ENCODE measurements at regions not wholly inside any gene's neighbourhood (a gene's known extent, or its start where the extent isn't known, plus 50 kb on each side); places are given as distances from the start of the nearest gene placed in this dataset.

DNA sequence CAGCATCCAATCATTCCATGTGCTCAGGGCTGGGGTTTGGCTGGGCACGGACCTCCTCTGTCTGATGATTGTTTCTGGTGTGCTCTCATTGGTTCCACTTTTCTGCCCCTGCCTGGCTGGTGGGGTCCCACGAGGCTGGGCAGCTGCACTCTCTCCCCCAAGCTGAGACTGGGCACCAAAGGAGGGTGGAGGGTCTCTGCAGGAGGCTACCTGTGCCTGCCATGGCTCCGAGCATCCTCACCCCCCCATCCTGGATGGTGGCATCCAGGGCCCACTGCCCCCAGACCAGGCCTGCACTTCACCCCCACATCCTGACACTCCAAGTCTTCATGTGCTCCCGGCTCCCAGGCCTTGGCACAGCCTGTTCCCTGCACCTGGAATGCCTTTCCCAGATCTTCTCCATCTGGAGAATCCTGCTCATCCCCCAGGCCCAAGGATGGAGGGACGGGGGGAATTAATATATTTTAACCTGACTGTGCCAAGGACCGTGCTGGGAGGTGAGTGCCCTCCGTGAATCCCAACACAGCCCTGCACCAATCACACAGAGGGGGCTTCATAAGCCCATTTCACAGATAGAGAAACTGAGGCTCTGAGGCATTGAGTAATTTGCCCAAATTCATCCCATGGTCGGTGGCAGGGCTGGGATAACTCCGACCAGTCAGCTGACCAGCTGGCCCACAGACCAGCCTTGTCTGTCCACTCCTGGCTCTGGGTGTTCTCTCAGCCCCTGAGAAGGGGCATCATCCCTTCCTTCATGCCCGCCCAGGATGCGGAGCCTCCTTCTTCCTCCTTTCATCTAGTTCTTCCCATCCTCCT, 403.4 kb downstream of the MATN1 start (continued):
- TF ChIP-seq, protein P1, sequence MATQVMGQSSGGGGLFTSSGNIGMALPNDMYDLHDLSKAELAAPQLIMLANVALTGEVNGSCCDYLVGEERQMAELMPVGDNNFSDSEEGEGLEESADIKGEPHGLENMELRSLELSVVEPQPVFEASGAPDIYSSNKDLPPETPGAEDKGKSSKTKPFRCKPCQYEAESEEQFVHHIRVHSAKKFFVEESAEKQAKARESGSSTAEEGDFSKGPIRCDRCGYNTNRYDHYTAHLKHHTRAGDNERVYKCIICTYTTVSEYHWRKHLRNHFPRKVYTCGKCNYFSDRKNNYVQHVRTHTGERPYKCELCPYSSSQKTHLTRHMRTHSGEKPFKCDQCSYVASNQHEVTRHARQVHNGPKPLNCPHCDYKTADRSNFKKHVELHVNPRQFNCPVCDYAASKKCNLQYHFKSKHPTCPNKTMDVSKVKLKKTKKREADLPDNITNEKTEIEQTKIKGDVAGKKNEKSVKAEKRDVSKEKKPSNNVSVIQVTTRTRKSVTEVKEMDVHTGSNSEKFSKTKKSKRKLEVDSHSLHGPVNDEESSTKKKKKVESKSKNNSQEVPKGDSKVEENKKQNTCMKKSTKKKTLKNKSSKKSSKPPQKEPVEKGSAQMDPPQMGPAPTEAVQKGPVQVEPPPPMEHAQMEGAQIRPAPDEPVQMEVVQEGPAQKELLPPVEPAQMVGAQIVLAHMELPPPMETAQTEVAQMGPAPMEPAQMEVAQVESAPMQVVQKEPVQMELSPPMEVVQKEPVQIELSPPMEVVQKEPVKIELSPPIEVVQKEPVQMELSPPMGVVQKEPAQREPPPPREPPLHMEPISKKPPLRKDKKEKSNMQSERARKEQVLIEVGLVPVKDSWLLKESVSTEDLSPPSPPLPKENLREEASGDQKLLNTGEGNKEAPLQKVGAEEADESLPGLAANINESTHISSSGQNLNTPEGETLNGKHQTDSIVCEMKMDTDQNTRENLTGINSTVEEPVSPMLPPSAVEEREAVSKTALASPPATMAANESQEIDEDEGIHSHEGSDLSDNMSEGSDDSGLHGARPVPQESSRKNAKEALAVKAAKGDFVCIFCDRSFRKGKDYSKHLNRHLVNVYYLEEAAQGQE (IDR thresholded peaks at IDR 0.05; ENCODE audit: low read depth) = no peak
- no peak for TF ChIP-seq ZFX (IDR thresholded peaks at IDR 0.05)
- TF ChIP-seq EZH2 (IDR thresholded peaks at IDR 0.05) = no peak

DNA sequence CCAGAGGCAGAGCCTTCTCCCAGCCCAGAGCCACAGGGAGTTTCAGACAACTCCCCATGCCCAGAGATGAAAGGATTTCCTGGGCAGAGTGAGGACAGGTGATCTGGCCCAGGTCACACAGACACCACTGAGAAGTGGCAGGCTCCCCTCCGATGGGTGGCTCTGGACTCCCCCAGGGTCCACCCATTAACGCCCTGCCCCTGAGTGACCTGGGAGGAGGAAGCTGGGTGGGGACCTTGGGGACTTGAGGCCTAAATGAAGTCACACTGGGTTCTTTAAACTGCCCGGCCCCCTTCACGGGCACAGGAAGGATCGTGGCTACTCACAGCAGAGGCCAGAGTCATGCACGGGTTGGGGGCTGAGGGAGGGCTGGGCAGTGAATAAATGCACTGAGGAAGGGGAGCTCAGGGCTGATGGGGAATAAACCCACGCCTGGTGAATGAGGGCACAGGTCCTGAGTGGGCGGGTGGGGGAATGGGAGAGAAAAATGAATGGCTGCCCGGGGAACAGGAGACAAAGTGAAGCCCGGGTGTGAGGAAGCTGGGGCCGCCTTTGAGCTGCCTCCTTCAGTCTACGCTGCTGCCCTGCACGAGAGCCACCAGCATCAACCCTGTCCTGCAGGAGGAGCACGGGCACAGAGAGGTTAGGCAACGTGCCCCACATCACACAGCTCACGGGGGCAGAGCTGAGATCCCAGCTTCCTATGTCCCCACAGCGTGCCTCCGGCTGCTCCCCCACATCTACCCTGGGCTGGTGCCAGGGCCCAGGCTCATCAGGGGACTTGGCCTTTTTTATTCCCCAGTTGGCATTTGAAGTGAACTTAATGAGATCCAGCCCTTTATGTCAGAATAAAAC, 404.3 kb downstream of the MATN1 start:
- no peaks in the 10 kb centered on the region for H3K9me2 ChIP-seq (ENCODE audit: insufficient read depth)
- DNase-seq (ENCODE audit: low read depth, low spot score) = no peak
- no peak overlapping the region for H3K4me2 ChIP-seq (ENCODE audit: low read length)
- ChIA-PET CTCF (no interaction called here), POLR2A (no interaction called here), RAD21 (ENCODE audit: low non-redundant PET in 1 of 2, low total read pairs in 2 of 2, uncharacterized antibody in 2 of 2, unreplicated experiment in 2 of 2) (no interaction called here)
- H3K36me3 ChIP-seq (ENCODE audit: control insufficient read depth in 1 of 2, insufficient read depth in 2 of 2, low read length in 2 of 2) = no peaks in the 10 kb centered on the region
- no peak for ATAC-seq
- H2AFZ ChIP-seq (ENCODE audit: low read depth, low read length, poor library complexity, severe bottlenecking) = no peak overlapping the region
- no peaks in the 10 kb centered on the region for H4K20me1 ChIP-seq (ENCODE audit: insufficient read depth)
- H3K9ac ChIP-seq (ENCODE audit: low read length) = no peak overlapping the region
- H3K4me1 ChIP-seq (ENCODE audit: control insufficient read depth in 1 of 2, insufficient read depth in 2 of 2, low read length in 2 of 2) = no peaks in the 10 kb centered on the region
- TF ChIP-seq, protein P2, sequence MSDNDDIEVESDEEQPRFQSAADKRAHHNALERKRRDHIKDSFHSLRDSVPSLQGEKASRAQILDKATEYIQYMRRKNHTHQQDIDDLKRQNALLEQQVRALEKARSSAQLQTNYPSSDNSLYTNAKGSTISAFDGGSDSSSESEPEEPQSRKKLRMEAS (IDR thresholded peaks at IDR 0.05) = no peak
- TF ChIP-seq, protein P3, sequence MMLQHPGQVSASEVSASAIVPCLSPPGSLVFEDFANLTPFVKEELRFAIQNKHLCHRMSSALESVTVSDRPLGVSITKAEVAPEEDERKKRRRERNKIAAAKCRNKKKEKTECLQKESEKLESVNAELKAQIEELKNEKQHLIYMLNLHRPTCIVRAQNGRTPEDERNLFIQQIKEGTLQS (IDR thresholded peaks at IDR 0.05) = no peak
- no TSS peak for BruUV-seq (replicated peaks)
- H3K79me2 ChIP-seq (ENCODE audit: insufficient read depth, low read length) = no peaks in the 10 kb centered on the region
- no peak overlapping the region for H3K27ac ChIP-seq (ENCODE audit: low read depth, low read length)
- H3K9me3 ChIP-seq (ENCODE audit: control insufficient read depth in 1 of 2, insufficient read depth in 1 of 2, low read depth in 1 of 2, low read length in 2 of 2) = no peaks in the 10 kb centered on the region
- H3K27me3 ChIP-seq (ENCODE audit: insufficient read depth, low read length) = peaks cover 19% of the 10 kb centered on the region
- intact Hi-C loops (cut with micrococcal nuclease) = no loop called here
- no peak overlapping the region for H3K4me3 ChIP-seq (replicated peaks in 1 of 2; ENCODE audit: low read depth in 1 of 2, low read length in 2 of 2)

Measured in HCT116 (cell line).